Spinal cord (tissue), 9 donors: ENCODE measurements at regions not wholly inside any gene's neighbourhood (a gene's known extent, or its start where the extent isn't known, plus 50 kb on each side); places are given as distances from the start of the nearest gene placed in this dataset.

Experiments
- DNase-seq, 6 donors: peaks; one replicate each; pipeline versions ENCODE4 v3.0.0 to v3.0.0-alpha.2; 2013 to 2015; ENCODE audit warnings: low spot score in 6 of 6, low read depth in 4 of 6
- H3K27ac ChIP-seq: one replicate; pipeline ENCODE4 v1.5.1; 2013; ENCODE audit warnings: low read depth, low read length, control low read depth
- H3K27me3 ChIP-seq: one replicate; pipeline ENCODE4 v1.6.1; 2013; ENCODE audit warnings: low read length; ENCODE audit not compliant: control insufficient read depth, insufficient read depth
- H3K36me3 ChIP-seq: one replicate; pipeline ENCODE4 v1.6.1; 2013; ENCODE audit warnings: low read length; ENCODE audit not compliant: control insufficient read depth, insufficient read depth
- H3K4me1 ChIP-seq: one replicate; pipeline ENCODE4 v1.6.1; 2013; ENCODE audit warnings: low read length; ENCODE audit not compliant: control insufficient read depth, insufficient read depth
- H3K4me3 ChIP-seq: one replicate; pipeline ENCODE4 v1.5.1; 2013; ENCODE audit warnings: low read depth, low read length, control low read depth
- H3K9me3 ChIP-seq: one replicate; pipeline ENCODE4 v1.6.1; 2013; ENCODE audit warnings: low read length; ENCODE audit not compliant: control insufficient read depth, insufficient read depth
- WGBS: methylation state at CpG from one replicate; pipeline ENCODE4 v1.1.5; 2013; ENCODE audit warnings: missing lambda C conversion rate; ENCODE audit not compliant: insufficient coverage; 5-methylcytosine and 5-hydroxymethylcytosine counted together
- donor health status: healthy.

DNA sequence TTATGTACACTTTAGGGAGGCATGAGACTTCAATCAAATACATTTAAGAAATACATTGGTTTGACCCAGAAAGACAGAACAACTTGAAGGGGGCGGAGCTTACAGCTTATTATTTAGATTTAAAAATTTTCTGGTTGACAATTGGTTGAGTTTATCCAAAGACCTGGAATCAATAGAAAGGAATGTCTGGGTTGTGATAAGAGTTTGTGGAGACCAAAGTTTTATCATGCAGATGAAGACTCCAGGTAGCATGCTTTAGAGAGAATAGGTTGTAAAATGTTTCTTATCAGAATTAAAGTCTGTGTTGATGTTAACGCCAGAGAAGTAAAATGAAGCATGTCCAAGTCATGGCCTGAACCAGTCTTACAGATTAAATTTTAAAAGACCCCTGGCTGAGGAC lies 757.8 kb upstream of the ADGRB3 start:
- Histone ChIP-seq H3K27ac (no peak overlapping the region), H3K4me3 (no peak overlapping the region), H3K9me3 (no peaks in the 10 kb centered on the region), H3K27me3 (no peaks in the 10 kb centered on the region), H3K4me1 (no peaks in the 10 kb centered on the region), H3K36me3 (no peaks in the 10 kb centered on the region)
- WGBS: 60% methylated on average over 1 of the region's 2 CpGs
- no peak for DNase-seq

DNA sequence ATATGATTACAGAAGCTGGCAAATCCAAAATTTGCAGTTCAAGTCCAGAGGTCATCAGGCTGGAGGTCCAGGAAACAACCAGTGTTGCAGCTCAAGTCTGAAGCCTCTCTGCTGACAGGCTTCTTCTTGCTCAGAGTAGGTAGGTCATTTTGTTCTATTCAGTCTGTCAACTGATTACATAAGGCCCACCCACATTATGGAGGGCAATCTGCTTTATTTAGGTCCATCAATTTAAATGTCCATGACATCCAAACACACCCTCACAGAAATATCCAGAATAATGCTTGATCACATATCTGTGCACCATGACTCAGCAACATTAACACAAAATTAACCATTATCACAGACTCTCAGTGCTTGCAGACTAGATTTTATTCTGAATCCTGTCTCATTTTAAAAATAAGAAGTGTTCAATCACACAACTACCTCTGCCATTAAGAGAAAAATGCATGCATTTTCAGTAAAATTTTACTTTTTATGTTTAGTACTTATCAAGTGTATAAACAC lies 759.2 kb upstream of the ADGRB3 start:
- Histone ChIP-seq H3K27me3 (no peaks in the 10 kb centered on the region), H3K4me1 (no peaks in the 10 kb centered on the region), H3K9me3 (no peaks in the 10 kb centered on the region), H3K4me3 (no peak overlapping the region), H3K27ac (no peak overlapping the region), H3K36me3 (no peaks in the 10 kb centered on the region)
- DNase-seq: no peak

DNA sequence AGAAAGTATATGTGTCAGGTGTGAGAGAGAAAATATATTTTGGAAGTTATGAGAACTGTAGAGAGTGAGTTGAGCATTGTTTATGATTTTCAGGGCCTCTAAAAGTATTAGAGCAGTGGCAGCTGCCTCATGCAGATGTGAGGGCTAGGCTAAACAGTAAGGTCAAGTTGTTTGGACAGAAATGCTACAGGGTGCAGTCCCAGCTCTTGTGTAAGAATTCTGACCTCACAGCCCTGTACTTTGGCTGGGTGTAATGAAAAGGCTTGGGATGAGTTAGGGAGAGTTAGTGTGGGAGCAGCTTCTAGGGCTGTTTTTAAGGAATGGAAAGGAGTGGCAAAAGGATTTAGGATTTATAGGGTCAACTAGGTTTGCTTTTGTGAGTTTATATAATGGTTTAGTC lies 764.8 kb upstream of the ADGRB3 start:
- no peaks in the 10 kb centered on the region for H3K36me3 ChIP-seq
- H3K27ac ChIP-seq: no peak overlapping the region
- H3K4me3 ChIP-seq: no peak overlapping the region
- no peak for DNase-seq
- H3K27me3 ChIP-seq: no peaks in the 10 kb centered on the region
- H3K4me1 ChIP-seq: no peaks in the 10 kb centered on the region
- H3K9me3 ChIP-seq: no peaks in the 10 kb centered on the region

DNA sequence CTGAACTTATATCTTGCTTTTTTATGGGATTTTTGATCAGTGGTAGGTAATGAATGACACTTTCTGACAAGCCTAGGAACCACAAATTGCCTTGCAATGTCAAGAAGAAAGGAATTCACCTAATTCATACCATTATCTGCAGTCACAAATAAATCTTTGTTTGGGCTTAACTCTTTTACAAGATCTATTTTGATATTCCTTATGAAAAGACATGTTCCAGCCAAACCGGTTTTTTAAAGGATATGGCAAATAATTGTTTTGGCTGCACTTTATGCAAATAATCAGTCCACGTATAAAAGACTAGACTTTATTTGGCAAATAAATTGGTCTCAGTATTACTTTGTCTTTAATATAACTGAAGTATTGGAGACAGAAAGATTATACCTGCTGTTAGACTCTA lies 771.7 kb upstream of the ADGRB3 start:
- DNase-seq: no peak
- Histone ChIP-seq H3K36me3 (no peaks in the 10 kb centered on the region), H3K27ac (no peak overlapping the region), H3K4me1 (no peaks in the 10 kb centered on the region), H3K4me3 (no peak overlapping the region), H3K27me3 (no peaks in the 10 kb centered on the region), H3K9me3 (no peaks in the 10 kb centered on the region)
- whole genome bisulfite sequencing: no CpG with 5 or more reads among the region's 2 CpGs

DNA sequence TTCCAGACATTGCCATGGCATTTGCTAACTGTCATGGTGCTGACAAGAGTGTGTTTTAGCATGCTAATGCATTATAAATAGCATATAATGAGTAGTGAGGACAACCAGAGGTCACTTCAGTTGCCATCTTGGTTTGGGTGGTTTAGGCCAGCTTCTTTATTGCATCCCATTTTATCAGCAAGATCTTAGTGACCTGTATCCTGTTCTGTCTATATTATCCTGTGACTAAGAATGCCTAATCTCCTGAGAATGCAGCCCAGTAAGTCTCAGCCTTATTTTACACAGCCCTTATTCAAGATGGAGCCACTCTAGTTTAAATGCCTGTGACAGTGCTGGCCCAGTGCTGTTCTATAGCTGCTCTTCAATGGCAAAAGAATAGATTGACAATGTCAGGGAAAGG lies 781.0 kb upstream of the ADGRB3 start:
- Histone ChIP-seq H3K9me3 (no peaks in the 10 kb centered on the region), H3K36me3 (no peaks in the 10 kb centered on the region), H3K4me1 (no peaks in the 10 kb centered on the region), H3K27me3 (no peaks in the 10 kb centered on the region), H3K27ac (no peak overlapping the region), H3K4me3 (no peak overlapping the region)
- no peak for DNase-seq

DNA sequence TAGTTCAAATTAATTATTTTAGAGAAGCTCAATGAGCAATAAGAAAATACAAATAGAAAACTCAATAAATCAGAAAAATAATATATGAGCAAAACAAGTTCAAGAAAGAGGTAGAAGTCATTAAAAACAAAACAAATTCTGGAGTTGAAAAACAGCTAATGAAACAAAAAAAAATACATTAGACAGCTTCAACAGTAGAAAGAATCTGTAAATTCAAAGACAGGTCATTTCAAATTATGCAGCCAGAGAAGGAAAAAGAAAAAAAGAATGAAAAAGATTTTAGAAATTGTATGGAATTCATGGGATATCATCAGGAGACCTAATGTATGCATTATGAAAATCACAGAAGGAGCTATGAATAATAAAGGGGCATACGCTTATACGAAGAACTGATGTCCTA lies 795.3 kb upstream of the ADGRB3 start:
- H3K4me3 ChIP-seq: no peak overlapping the region
- H3K27me3 ChIP-seq: no peaks in the 10 kb centered on the region
- no peaks in the 10 kb centered on the region for H3K4me1 ChIP-seq
- WGBS: no CpG with 5 or more reads among the region's 2 CpGs
- no peak for DNase-seq
- H3K36me3 ChIP-seq: no peaks in the 10 kb centered on the region
- H3K27ac ChIP-seq: no peak overlapping the region
- H3K9me3 ChIP-seq: no peaks in the 10 kb centered on the region

DNA sequence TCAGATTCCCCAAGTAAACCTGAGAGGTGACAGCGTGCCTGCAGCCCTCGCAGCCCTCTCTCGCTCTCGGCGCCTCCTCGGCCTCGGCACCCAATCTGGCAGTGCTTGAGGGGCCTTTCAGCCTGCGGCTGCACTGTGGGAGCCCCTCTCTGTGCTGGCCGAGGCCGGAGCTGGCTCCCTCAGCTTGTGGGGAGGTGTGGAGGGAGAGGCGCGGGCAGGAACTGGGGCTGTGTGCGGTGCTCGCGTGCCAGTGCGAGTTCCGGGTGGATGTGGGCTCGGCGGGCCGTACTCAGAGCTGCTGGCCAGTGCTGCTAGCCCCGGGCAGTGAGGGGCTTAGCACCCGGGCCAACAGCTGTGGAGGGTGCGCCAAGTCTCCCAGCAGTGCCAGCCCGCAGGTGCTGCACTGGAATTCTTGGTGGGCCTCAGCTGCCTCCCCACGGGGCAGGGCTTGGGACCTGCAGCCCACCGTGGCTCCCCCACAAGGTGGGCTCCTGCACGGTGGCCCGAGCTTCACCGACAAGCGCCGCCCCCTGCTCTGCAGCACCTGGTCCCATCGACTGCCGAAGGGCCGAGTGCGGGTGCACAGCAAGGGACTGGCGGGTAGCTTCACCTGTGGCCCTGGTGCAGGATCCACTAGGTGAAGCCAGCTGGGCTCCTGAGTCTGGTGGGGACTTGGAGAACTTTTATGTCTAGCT lies 809.7 kb upstream of the ADGRB3 start:
- Histone ChIP-seq H3K4me1 (no peaks in the 10 kb centered on the region), H3K4me3 (no peak overlapping the region), H3K27me3 (no peaks in the 10 kb centered on the region), H3K9me3 (peaks cover 3% of the 10 kb centered on the region), H3K27ac (no peak overlapping the region), H3K36me3 (no peaks in the 10 kb centered on the region)
- 98% methylated on average over 36 of the region's 36 CpGs for WGBS
- no peak for DNase-seq

DNA sequence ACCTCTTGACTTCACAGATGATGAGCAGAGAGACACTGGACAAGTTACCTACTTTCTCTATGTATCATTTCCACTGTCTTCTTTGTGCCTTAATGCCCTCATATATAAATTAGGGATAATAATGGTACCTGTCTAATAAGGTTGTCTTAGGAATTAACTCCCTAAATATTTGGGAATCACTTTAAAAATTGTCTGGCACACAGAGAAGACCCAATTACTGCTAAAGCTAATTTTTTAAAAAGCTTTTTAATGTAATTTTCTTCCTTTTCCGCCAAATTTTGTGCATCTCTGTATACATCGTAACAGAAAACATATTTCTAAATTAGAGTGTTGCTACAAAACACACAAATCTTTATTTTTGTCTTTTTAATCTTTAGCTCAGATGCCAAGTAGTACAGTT lies 816.8 kb upstream of the ADGRB3 start:
- WGBS: no CpG with 5 or more reads among the region's 2 CpGs
- no peak for DNase-seq

DNA sequence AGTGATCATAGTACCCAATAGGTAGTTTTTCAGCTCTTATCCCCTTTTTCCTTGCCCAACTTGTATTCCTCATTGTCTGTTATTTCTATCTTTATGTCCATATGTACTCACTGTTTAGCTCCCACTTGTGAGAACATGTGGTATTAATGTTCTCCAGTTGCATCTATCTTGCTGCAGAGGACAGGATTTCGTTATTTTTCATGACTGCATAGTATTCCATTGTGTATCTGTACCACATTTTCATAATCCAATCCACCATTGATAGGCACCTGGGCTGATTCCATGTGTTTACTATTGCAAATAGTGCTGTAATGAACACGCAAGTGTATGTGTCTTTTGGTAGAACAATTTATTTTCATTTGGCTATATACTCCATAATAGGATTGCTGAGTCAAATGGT lies 819.5 kb upstream of the ADGRB3 start:
- WGBS: no CpG with 5 or more reads among the region's 2 CpGs
- Histone ChIP-seq H3K4me1 (no peaks in the 10 kb centered on the region), H3K9me3 (peaks cover 4% of the 10 kb centered on the region), H3K36me3 (no peaks in the 10 kb centered on the region), H3K27me3 (no peaks in the 10 kb centered on the region), H3K27ac (no peak overlapping the region), H3K4me3 (no peak overlapping the region)
- no peak for DNase-seq

More for the DNA sequence above, 816.8 kb upstream of the ADGRB3 start:
- H3K9me3 ChIP-seq: peaks cover 3% of the 10 kb centered on the region
- no peaks in the 10 kb centered on the region for H3K27me3 ChIP-seq
- no peaks in the 10 kb centered on the region for H3K36me3 ChIP-seq
- no peak overlapping the region for H3K4me3 ChIP-seq
- H3K27ac ChIP-seq: no peak overlapping the region
- no peaks in the 10 kb centered on the region for H3K4me1 ChIP-seq

DNA sequence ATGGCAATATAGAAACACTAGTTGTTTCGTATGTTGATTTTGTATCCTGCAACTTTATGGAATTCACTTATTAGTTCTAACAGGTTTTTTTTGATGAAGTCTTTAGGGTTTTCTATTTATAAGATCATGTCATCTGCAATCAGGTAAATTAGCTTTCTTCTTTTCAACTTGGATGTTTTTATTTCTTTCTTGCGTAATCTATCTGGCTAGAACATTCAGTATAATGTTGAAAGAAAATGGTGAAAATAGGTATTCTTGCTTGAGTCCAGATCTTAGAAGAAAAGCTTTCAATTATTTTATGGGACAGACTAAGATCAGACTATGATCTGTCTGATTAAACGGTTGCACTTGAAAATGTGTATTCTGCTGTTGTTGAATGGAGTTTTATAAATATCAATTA lies 820.8 kb upstream of the ADGRB3 start:
- Histone ChIP-seq H3K27ac (no peak overlapping the region), H3K36me3 (no peaks in the 10 kb centered on the region), H3K4me1 (no peaks in the 10 kb centered on the region), H3K27me3 (no peaks in the 10 kb centered on the region), H3K9me3 (peaks cover 2% of the 10 kb centered on the region), H3K4me3 (no peak overlapping the region)
- no CpG with 5 or more reads among the region's 3 CpGs for WGBS
- DNase-seq: no peak
